HCT116 (cell line): ENCODE measurements at regions not wholly inside any gene's neighbourhood (a gene's known extent, or its start where the extent isn't known, plus 50 kb on each side); places are given as distances from the start of the nearest gene placed in this dataset.

ENCODE experiments used
- ATAC-seq: fragments of 200-7000 bp; cut with Tn5 transposase; 2 replicates; pipeline ENCODE4 v1.9.1; 2020; ENCODE audit warnings: mild to moderate bottlenecking, moderate library complexity
- BruUV-seq: library from RNA; stranded (reverse); fragments of 400-500 nt; replicated peaks from 2 replicates; lab custom pipeline; 2021; lab: Mats Ljungman, UMichigan
- CTCF ChIA-PET: fragments of 300-600 bp; sonication (Branson Sonifier 250); formaldehyde crosslinking; loops from one replicate; lab custom pipeline; 2021; ENCODE audit warnings: antibody characterized with exemption; lab: Charles Lee
- POLR2A ChIA-PET: fragments of 300-600, 350-600 bp; sonication (Branson Sonifier 250); formaldehyde crosslinking; loops from one replicate; lab custom pipeline; 2021; ENCODE audit warnings: antibody characterized with exemption; lab: Charles Lee
- RAD21 ChIA-PET, 2 experiments: fragments of 300-600 bp; sonication (Branson Sonifier 250); formaldehyde crosslinking; loops; one replicate each; lab custom pipeline; 2023; ENCODE audit warnings: low total read pairs in 2 of 2; ENCODE audit not compliant: uncharacterized antibody in 2 of 2, unreplicated experiment in 2 of 2, low non-redundant PET in 1 of 2; lab: Charles Lee
- DNase-seq: peaks from one replicate; pipeline ENCODE4 v3.0.0-alpha.2; 2010; ENCODE audit warnings: low read depth, low spot score
- H2AFZ ChIP-seq: fragments of 200-600 bp; shearing (Covaris generic), sonication (generic); 2 replicates; pipeline ENCODE4 v1.6.1; 2017; ENCODE audit warnings: low read depth, mixed run types, mixed read lengths, antibody characterized with exemption, low read length; ENCODE audit not compliant: poor library complexity, severe bottlenecking
- H3K27ac ChIP-seq: 2 replicates; pipeline ENCODE4 v1.5.1; 2012; ENCODE audit warnings: low read depth, low read length
- H3K27me3 ChIP-seq: fragments of 200-600 bp; sonication (generic); 2 replicates; pipeline ENCODE4 v1.6.1; 2016; ENCODE audit warnings: mixed run types, low read length, mixed read lengths; ENCODE audit not compliant: insufficient read depth
- H3K36me3 ChIP-seq, 2 experiments: fragments of 200-500 bp in 1 of 2; fragments of 200-600 bp in 1 of 2; sonication (Bioruptor generic) in 1 of 2; sonication (generic) in 1 of 2; 2 replicates each; pipeline versions ENCODE4 v1.5.1 to v1.6.1; 2014 to 2016; ENCODE audit warnings: low read length in 2 of 2, inconsistent platforms in 1 of 2, mixed read lengths in 1 of 2, mixed run types in 1 of 2; ENCODE audit not compliant: insufficient read depth in 2 of 2, control insufficient read depth in 1 of 2
- H3K4me1 ChIP-seq, 2 experiments: fragments of 200-600 bp in 1 of 2; sonication (generic) in 1 of 2; 2 replicates each; pipeline versions ENCODE4 v1.5.1 to v1.6.1; 2012 to 2017; ENCODE audit warnings: low read length in 2 of 2, inconsistent platforms in 1 of 2, mild to moderate bottlenecking in 1 of 2, mixed read lengths in 1 of 2, mixed run types in 1 of 2, moderate library complexity in 1 of 2; ENCODE audit not compliant: insufficient read depth in 2 of 2, control insufficient read depth in 1 of 2
- H3K4me2 ChIP-seq: fragments of 200-600 bp; sonication (generic); 2 replicates; pipeline ENCODE4 v1.6.1; 2017; ENCODE audit warnings: mixed run types, low read length, mixed read lengths
- H3K4me3 ChIP-seq, 2 experiments: fragments of 200-600 bp in 1 of 2; sonication (generic) in 1 of 2; replicated peaks in 1 of 2; 2 replicates each; pipeline ENCODE4 v1.5.1; 2011 to 2016; ENCODE audit warnings: low read length in 2 of 2, control low read depth in 1 of 2, low read depth in 1 of 2, mild to moderate bottlenecking in 1 of 2, mixed read lengths in 1 of 2, mixed run types in 1 of 2
- H3K79me2 ChIP-seq: fragments of 200-600 bp; sonication (generic); 2 replicates; pipeline ENCODE4 v1.6.1; 2017; ENCODE audit warnings: mild to moderate bottlenecking, mixed run types, low read length, moderate library complexity, mixed read lengths; ENCODE audit not compliant: insufficient read depth
- H3K9ac ChIP-seq: fragments of 200-600 bp; sonication (generic); 2 replicates; pipeline ENCODE4 v1.6.1; 2016; ENCODE audit warnings: low read length, mixed read lengths
- H3K9me2 ChIP-seq: fragments of 200-600 bp; sonication (generic), shearing (Covaris generic); 2 replicates; pipeline ENCODE4 v1.6.1; 2017; ENCODE audit warnings: mixed run types, mild to moderate bottlenecking, moderate library complexity; ENCODE audit not compliant: insufficient read depth
- H3K9me3 ChIP-seq, 2 experiments: fragments of 200-500 bp in 1 of 2; fragments of 200-600 bp in 1 of 2; sonication (Bioruptor generic) in 1 of 2; sonication (generic) in 1 of 2; 2 replicates each; pipeline ENCODE4 v1.6.1; 2014 to 2017; ENCODE audit warnings: low read length in 2 of 2, mixed read lengths in 2 of 2, inconsistent platforms in 1 of 2, low read depth in 1 of 2, mild to moderate bottlenecking in 1 of 2, mixed run types in 1 of 2, moderate library complexity in 1 of 2; ENCODE audit not compliant: control insufficient read depth in 1 of 2, insufficient read depth in 1 of 2
- H4K20me1 ChIP-seq: fragments of 200-600 bp; sonication (generic), shearing (Covaris generic); 2 replicates; pipeline ENCODE4 v1.6.1; 2017; ENCODE audit warnings: mixed run types, mild to moderate bottlenecking, moderate library complexity; ENCODE audit not compliant: insufficient read depth
- ELF1 ChIP-seq: IDR thresholded peaks from 2 replicates; pipeline ENCODE4 v1.6.1; 2012; ENCODE audit warnings: low read depth, borderline replicate concordance
- EZH2phosphoT487 ChIP-seq: fragments of 200-600 bp; IDR thresholded peaks from 2 replicates; pipeline ENCODE4 v1.6.1; 2018; ENCODE audit warnings: antibody characterized with exemption, borderline replicate concordance
- FOSL1 ChIP-seq: IDR thresholded peaks from 2 replicates; pipeline ENCODE4 v1.6.1; 2012; ENCODE audit warnings: low read depth
- POLR2AphosphoS5 ChIP-seq: IDR thresholded peaks from 2 replicates; pipeline ENCODE4 v1.6.1; 2011; ENCODE audit warnings: mild to moderate bottlenecking, low read depth, low read length, moderate library complexity
- SRF ChIP-seq: IDR thresholded peaks from 2 replicates; pipeline ENCODE4 v1.6.1; 2012; ENCODE audit warnings: low read depth
- TCF7L2 ChIP-seq: IDR thresholded peaks from 2 replicates; pipeline ENCODE4 v1.7.0; 2011; ENCODE audit warnings: borderline replicate concordance, inconsistent platforms; ENCODE audit not compliant: insufficient read depth, insufficient read length; ENCODE audit errors: extremely low read depth
- YY1 ChIP-seq: IDR thresholded peaks from 2 replicates; pipeline ENCODE4 v1.6.1; 2011; ENCODE audit warnings: low read length, low read depth, moderate library complexity, mild to moderate bottlenecking; ENCODE audit not compliant: insufficient replicate concordance; ENCODE audit errors: extremely low read depth
- ZFX ChIP-seq: fragments of 450-650 bp; IDR thresholded peaks from 2 replicates; pipeline ENCODE4 v1.6.1; 2017
- intact Hi-C: fragments of 100-400 bp; cut with micrococcal nuclease; formaldehyde crosslinking; loops from 2 replicates; pipeline ENCODE4 v1.10.0; 2022
- TF ChIP-seq, protein P1 (sequence below): IDR thresholded peaks from 2 replicates; pipeline ENCODE4 v1.6.1; 2012
- TF ChIP-seq, protein P2 (sequence below), 3 experiments: fragments of 200-600 bp in 1 of 3; sonication (generic) in 1 of 3; IDR thresholded peaks in 2 of 3; conservative IDR thresholded peaks in 1 of 3; 2 replicates each; pipeline ENCODE4 v1.5.1; 2012 to 2017; ENCODE audit warnings: low read depth in 2 of 3, low read length in 2 of 3, antibody characterized with exemption in 1 of 3, borderline replicate concordance in 1 of 3, control low read depth in 1 of 3, mild to moderate bottlenecking in 1 of 3, mixed read lengths in 1 of 3, mixed run types in 1 of 3, moderate library complexity in 1 of 3; ENCODE audit not compliant: insufficient read depth in 1 of 3

DNA sequence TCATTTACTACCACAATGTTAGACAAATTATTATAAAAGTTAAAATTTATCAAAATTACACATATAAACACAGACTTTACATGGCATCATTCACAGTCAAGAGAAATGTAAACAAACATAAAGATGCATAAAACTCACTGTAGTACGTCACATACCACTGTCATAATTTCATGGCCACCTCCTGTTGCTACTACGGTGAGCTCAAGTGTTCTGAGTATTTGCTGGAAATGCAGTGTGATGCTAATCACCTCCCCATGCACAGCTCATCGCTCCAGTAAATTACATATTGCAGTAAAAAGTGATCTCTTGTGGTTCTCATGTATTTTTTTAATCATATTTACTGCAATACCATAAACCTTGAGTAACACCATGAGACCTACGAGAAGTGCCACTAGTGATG lies 247.7 kb upstream of the SFSWAP start:
- Histone ChIP-seq H3K9ac (no peak overlapping the region), H3K4me3 (no peak overlapping the region), H3K9me3 (no peaks in the 10 kb centered on the region), H3K79me2 (no peaks in the 10 kb centered on the region), H4K20me1 (no peaks in the 10 kb centered on the region), H3K9me2 (no peaks in the 10 kb centered on the region), H3K36me3 (no peaks in the 10 kb centered on the region), H3K4me2 (no peak overlapping the region), H2AFZ (no peak overlapping the region), H3K4me1 (no peaks in the 10 kb centered on the region), H3K27me3 (peaks cover 41% of the 10 kb centered on the region), H3K27ac (no peak overlapping the region)
- TF ChIP-seq POLR2AphosphoS5 (no peak), YY1 (no peak), ZFX (no peak), EZH2phosphoT487 (no peak), SRF (no peak), ELF1 (no peak), TCF7L2 (no peak), FOSL1 (no peak)
- TF ChIP-seq, protein P1, sequence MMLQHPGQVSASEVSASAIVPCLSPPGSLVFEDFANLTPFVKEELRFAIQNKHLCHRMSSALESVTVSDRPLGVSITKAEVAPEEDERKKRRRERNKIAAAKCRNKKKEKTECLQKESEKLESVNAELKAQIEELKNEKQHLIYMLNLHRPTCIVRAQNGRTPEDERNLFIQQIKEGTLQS: no peak
- no peak for DNase-seq
- RAD21 ChIA-PET: interaction anchor here in 1 of 2 experiments (1.4 kb wide), 1 partner anchor 8 kb away, joined by 5 read pairs; no protein-coding TSS in a partner anchor
- intact Hi-C loops: no loop called here
- ATAC-seq: no peak
- POLR2A ChIA-PET: no interaction called here
- no TSS peak for BruUV-seq
- CTCF ChIA-PET: interaction anchor here (1.2 kb wide), 1 partner anchor 9 kb away, joined by 5 read pairs; no protein-coding TSS in a partner anchor

DNA sequence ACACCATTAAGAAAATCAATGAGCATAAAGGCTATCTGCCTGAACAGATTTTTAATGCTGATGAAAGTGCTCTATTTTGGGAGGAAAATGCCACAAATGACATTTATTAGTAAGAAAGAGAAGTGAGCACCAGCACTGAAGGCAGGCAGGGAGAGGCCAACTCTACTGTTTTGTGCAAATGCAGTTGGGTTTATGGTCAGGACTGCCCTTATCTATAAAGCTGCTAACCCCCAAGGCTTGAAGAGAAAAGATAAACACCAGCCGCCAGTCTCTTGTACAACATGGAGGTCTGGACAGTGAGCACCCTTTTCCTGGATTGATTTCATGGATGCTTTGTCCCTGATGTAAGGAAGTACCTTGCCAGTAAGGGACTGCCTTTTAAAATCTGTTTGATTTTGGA lies 246.8 kb upstream of the SFSWAP start:
- ChIA-PET POLR2A (no interaction called here), RAD21 (interaction anchor here in 1 of 2 experiments (1.4 kb wide), 1 partner anchor 9 kb away, joined by 5 read pairs; no protein-coding TSS in a partner anchor), CTCF (interaction anchor here (1.2 kb wide), 1 partner anchor 10 kb away, joined by 5 read pairs; no protein-coding TSS in a partner anchor)
- Histone ChIP-seq H3K4me1 (no peaks in the 10 kb centered on the region), H3K4me2 (no peak overlapping the region), H3K9me2 (no peaks in the 10 kb centered on the region), H3K36me3 (no peaks in the 10 kb centered on the region), H3K9ac (no peak overlapping the region), H3K27me3 (peaks cover 41% of the 10 kb centered on the region), H2AFZ (no peak overlapping the region), H3K27ac (no peak overlapping the region), H3K79me2 (no peaks in the 10 kb centered on the region), H3K4me3 (no peak overlapping the region), H4K20me1 (no peaks in the 10 kb centered on the region), H3K9me3 (no peaks in the 10 kb centered on the region)
- intact Hi-C loops: no loop called here
- no TSS peak for BruUV-seq
- TF ChIP-seq, protein P2, sequence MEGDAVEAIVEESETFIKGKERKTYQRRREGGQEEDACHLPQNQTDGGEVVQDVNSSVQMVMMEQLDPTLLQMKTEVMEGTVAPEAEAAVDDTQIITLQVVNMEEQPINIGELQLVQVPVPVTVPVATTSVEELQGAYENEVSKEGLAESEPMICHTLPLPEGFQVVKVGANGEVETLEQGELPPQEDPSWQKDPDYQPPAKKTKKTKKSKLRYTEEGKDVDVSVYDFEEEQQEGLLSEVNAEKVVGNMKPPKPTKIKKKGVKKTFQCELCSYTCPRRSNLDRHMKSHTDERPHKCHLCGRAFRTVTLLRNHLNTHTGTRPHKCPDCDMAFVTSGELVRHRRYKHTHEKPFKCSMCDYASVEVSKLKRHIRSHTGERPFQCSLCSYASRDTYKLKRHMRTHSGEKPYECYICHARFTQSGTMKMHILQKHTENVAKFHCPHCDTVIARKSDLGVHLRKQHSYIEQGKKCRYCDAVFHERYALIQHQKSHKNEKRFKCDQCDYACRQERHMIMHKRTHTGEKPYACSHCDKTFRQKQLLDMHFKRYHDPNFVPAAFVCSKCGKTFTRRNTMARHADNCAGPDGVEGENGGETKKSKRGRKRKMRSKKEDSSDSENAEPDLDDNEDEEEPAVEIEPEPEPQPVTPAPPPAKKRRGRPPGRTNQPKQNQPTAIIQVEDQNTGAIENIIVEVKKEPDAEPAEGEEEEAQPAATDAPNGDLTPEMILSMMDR (IDR thresholded peaks at IDR 0.05 in 2 of 3, conservative IDR thresholded peaks at IDR 0.05 in 1 of 3; ENCODE audit: borderline replicate concordance in 1 of 3, insufficient read depth in 1 of 3, low read depth in 2 of 3, low read length in 2 of 3): no peak
- TF ChIP-seq YY1 (no peak), ELF1 (no peak), ZFX (no peak)
- no peak for ATAC-seq
- DNase-seq: no peak
